SK-N-MC (cell line): ENCODE measurements at regions not wholly inside any gene's neighbourhood (a gene's known extent, or its start where the extent isn't known, plus 50 kb on each side); places are given as distances from the start of the nearest gene placed in this dataset.

Experiments
- EZH2 ChIP-seq: fragments of 200-600 bp; sonication (generic); IDR thresholded peaks from one replicate; pipeline ENCODE4 v1.6.1; 2017; ENCODE audit warnings: antibody characterized with exemption
- POLR2AphosphoS5 ChIP-seq: IDR thresholded peaks from 2 replicates; pipeline ENCODE4 v1.6.1; 2012; ENCODE audit warnings: mild to moderate bottlenecking, low read depth, low read length, borderline replicate concordance

GRCh38 chr19:27892500-27892899 lies 1320.5 kb downstream of the UQCRFS1 start:
- TF ChIP-seq EZH2 (no peak), POLR2AphosphoS5 (no peak)
